Upper lobe of right lung (tissue), 1 donor: ENCODE measurements at regions not wholly inside any gene's neighbourhood (a gene's known extent, or its start where the extent isn't known, plus 50 kb on each side); places are given as distances from the start of the nearest gene placed in this dataset.

Source experiments
- ATAC-seq: fragments of 200-7000 bp; cut with Tn5 transposase; one replicate; pipeline ENCODE4 v1.9.1; 2020; ENCODE audit warnings: mild to moderate bottlenecking, moderate library complexity
- DNase-seq: peaks from one replicate; pipeline ENCODE4 v3.0.0-alpha.2; 2020
- H3K27ac ChIP-seq: fragments of 200-600 bp; one replicate; pipeline ENCODE4 v1.8.0; 2022
- H3K27me3 ChIP-seq: fragments of 200-600 bp; one replicate; pipeline ENCODE4 v1.8.0; 2022; ENCODE audit warnings: mild to moderate bottlenecking
- H3K36me3 ChIP-seq: fragments of 200-600 bp; one replicate; pipeline ENCODE4 v1.8.0; 2022
- H3K4me1 ChIP-seq: fragments of 200-600 bp; one replicate; pipeline ENCODE4 v1.8.0; 2022
- H3K4me3 ChIP-seq: fragments of 200-600 bp; one replicate; pipeline ENCODE4 v1.8.0; 2022; ENCODE audit warnings: mild to moderate bottlenecking
- H3K9me3 ChIP-seq: fragments of 200-600 bp; one replicate; pipeline ENCODE4 v1.8.0; 2022
- CTCF ChIP-seq: fragments of 200-600 bp; IDR thresholded peaks from one replicate; pipeline ENCODE4 v1.8.0; 2022; ENCODE audit warnings: antibody characterized with exemption
- intact Hi-C: fragments of 100-400 bp; cut with DNase I; formaldehyde crosslinking; loops from one replicate; pipeline ENCODE4 v1.11.0; 2022
- donor health status: DM: no; HTN: yes; CAD: no; lungs with severe emphysema.

GRCh38 chrX:40245488-40246071, 147.8 kb upstream of the BCOR start:
- Histone ChIP-seq H3K27me3 (no peaks in the 10 kb centered on the region), H3K4me1 (no peaks in the 10 kb centered on the region), H3K4me3 (no peak overlapping the region), H3K27ac (no peak overlapping the region), H3K36me3 (no peaks in the 10 kb centered on the region), H3K9me3 (no peaks in the 10 kb centered on the region)
- DNase-seq = peak; percentile 62
- peak; percentile 78 for ATAC-seq
- intact Hi-C loops = no loop called here
- no peak for TF ChIP-seq CTCF

- H3K4me3 ChIP-seq = no peak overlapping the region
- intact Hi-C loops = no loop called here
- no peak for ATAC-seq
These were observed 147.2 kb upstream of the BCOR start for GRCh38 chrX:40244980-40245379.

GRCh38 chrX:40243755-40244515, 146.2 kb upstream of the BCOR start:
- TF ChIP-seq CTCF = no peak
- H3K4me3 ChIP-seq = no peak overlapping the region
- ATAC-seq = no peak
- intact Hi-C loops = no loop called here
- H3K27ac ChIP-seq = no peak overlapping the region
- no peaks in the 10 kb centered on the region for H3K9me3 ChIP-seq
- H3K36me3 ChIP-seq = no peaks in the 10 kb centered on the region
- no peaks in the 10 kb centered on the region for H3K27me3 ChIP-seq
- no peak for DNase-seq
- H3K4me1 ChIP-seq = no peaks in the 10 kb centered on the region

More at GRCh38 chrX:40244980-40245379, 147.2 kb upstream of the BCOR start:
- H3K36me3 ChIP-seq = no peaks in the 10 kb centered on the region
- no peak overlapping the region for H3K27ac ChIP-seq
- TF ChIP-seq CTCF = no peak
- H3K4me1 ChIP-seq = no peaks in the 10 kb centered on the region
- no peaks in the 10 kb centered on the region for H3K27me3 ChIP-seq
- DNase-seq = no peak
- H3K9me3 ChIP-seq = no peaks in the 10 kb centered on the region

GRCh38 chrX:40240844-40241243, 143.1 kb upstream of the BCOR start:
- no peaks in the 10 kb centered on the region for H3K4me1 ChIP-seq
- no peak for TF ChIP-seq CTCF
- intact Hi-C loops = no loop called here

GRCh38 chrX:40237731-40238178, 140.0 kb upstream of the BCOR start:
- ATAC-seq (no peak), DNase-seq (no peak)
- H3K4me1 ChIP-seq = no peaks in the 10 kb centered on the region
- H3K27me3 ChIP-seq = no peaks in the 10 kb centered on the region
- no peak overlapping the region for H3K4me3 ChIP-seq
- intact Hi-C loops = no loop called here
- no peak overlapping the region for H3K27ac ChIP-seq
- TF ChIP-seq CTCF = no peak
- no peaks in the 10 kb centered on the region for H3K36me3 ChIP-seq
- no peaks in the 10 kb centered on the region for H3K9me3 ChIP-seq

More at GRCh38 chrX:40240844-40241243, 143.1 kb upstream of the BCOR start:
- Histone ChIP-seq H3K4me3 (no peak overlapping the region), H3K27me3 (no peaks in the 10 kb centered on the region), H3K9me3 (no peaks in the 10 kb centered on the region), H3K27ac (no peak overlapping the region), H3K36me3 (no peaks in the 10 kb centered on the region)
- ATAC-seq (peak; percentile 51), DNase-seq (no peak)
